Upper lobe of left lung (tissue), 6 donors: ENCODE measurements at regions not wholly inside any gene's neighbourhood (a gene's known extent, or its start where the extent isn't known, plus 50 kb on each side); places are given as distances from the start of the nearest gene placed in this dataset.

Source experiments
- ATAC-seq, 2 donors: fragments of 200-7000 bp; cut with Tn5 transposase; one replicate each; pipeline ENCODE4 v1.9.1; 2022; ENCODE audit warnings: mild to moderate bottlenecking in 2 of 2, moderate library complexity in 2 of 2; ENCODE audit not compliant: low FRiP score in 2 of 2
- DNase-seq, 2 donors: peaks; one replicate each; pipeline ENCODE4 v3.0.0-alpha.2; 2019 to 2020
- H3K27ac ChIP-seq, 4 donors: fragments of 200-600 bp; sonication (generic); one replicate each; pipeline ENCODE4 v1.5.1; 2016 to 2019
- H3K27me3 ChIP-seq, 4 donors: fragments of 200-600 bp; sonication (generic); one replicate each; pipeline ENCODE4 v1.5.1; 2017 to 2019
- H3K36me3 ChIP-seq, 4 donors: fragments of 200-600 bp; sonication (generic); one replicate each; pipeline ENCODE4 v1.5.1; 2016 to 2019
- H3K4me1 ChIP-seq, 4 donors: fragments of 200-600 bp; sonication (generic); one replicate each; pipeline ENCODE4 v1.5.1; 2018 to 2019
- H3K4me3 ChIP-seq, 4 donors: fragments of 200-600 bp; sonication (generic); one replicate each; pipeline ENCODE4 v1.5.1; 2017 to 2019; ENCODE audit warnings: mild to moderate bottlenecking in 2 of 4, moderate library complexity in 1 of 4
- H3K9me3 ChIP-seq, 4 donors: fragments of 200-600 bp; sonication (generic); one replicate each; pipeline ENCODE4 v1.5.1; 2018 to 2019
- CTCF ChIP-seq, 6 experiments: fragments of 450-650 bp in 4 of 6; fragments of 200-600 bp in 2 of 6; sonication (generic) in 2 of 6; IDR thresholded peaks; one replicate each; pipeline ENCODE4 v1.5.1; 2016 to 2019; ENCODE audit warnings: antibody characterized with exemption in 6 of 6
- EP300 ChIP-seq, 4 donors: sonication (generic); formaldehyde crosslinking; IDR thresholded peaks; one replicate each; pipeline ENCODE4 v1.5.1; 2017; ENCODE audit warnings: antibody characterized with exemption in 4 of 4, control low read depth in 2 of 4
- POLR2A ChIP-seq, 4 donors: fragments of 450-650 bp; IDR thresholded peaks; one replicate each; pipeline ENCODE4 v1.5.1; 2016 to 2017; ENCODE audit warnings: antibody characterized with exemption in 4 of 4, mild to moderate bottlenecking in 2 of 4
- POLR2AphosphoS5 ChIP-seq, 2 donors: sonication (generic); formaldehyde crosslinking; IDR thresholded peaks; one replicate each; pipeline ENCODE4 v1.5.1; 2017; ENCODE audit warnings: antibody characterized with exemption in 2 of 2
- WGBS, 2 donors: methylation state at CpG; one replicate each; pipeline ENCODE4 v1.1.5; 2017 to 2018; 5-methylcytosine and 5-hydroxymethylcytosine counted together
- donor health status: DM: no; HTN: no; CAD: no; lungs with moderate emphysema.
- donor health status: DM: no; HTN: yes; CAD: no; lungs with severe emphysema.

DNA sequence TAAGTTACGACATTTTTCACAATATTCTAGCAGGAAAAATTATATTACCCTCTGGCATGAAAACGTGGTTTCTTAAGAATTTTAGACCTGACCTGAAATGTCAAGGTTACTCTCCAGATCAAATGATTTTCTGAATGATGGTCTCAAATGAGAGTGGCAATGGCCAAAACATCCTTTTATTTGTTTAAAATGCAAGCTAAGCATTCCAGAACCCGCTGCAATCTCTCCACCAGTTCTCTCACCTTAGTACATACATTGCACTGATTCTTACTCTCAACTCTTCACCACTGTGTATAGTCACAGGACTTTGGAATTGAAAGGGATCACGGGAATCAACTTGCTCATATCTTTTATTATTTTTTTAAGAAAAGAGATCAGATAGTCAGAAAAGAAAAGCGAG is 391.6 kb upstream of the LRATD1 start:
- Histone ChIP-seq H3K27me3 (no peaks in the 10 kb centered on the region), H3K4me3 (no peak overlapping the region), H3K36me3 (no peaks in the 10 kb centered on the region), H3K27ac (no peak overlapping the region), H3K9me3 (no peaks in the 10 kb centered on the region), H3K4me1 (no peaks in the 10 kb centered on the region)
- ATAC-seq (no peak), DNase-seq (no peak)
- WGBS, 2 donors, result 75 to 83% methylated on average over 5 of the region's 5 CpGs
- TF ChIP-seq POLR2AphosphoS5 (IDR thresholded peaks at IDR 0.05) (no peak), EP300 (IDR thresholded peaks at IDR 0.05) (no peak), POLR2A (IDR thresholded peaks at IDR 0.05) (no peak), CTCF (IDR thresholded peaks at IDR 0.05) (no peak)

DNA sequence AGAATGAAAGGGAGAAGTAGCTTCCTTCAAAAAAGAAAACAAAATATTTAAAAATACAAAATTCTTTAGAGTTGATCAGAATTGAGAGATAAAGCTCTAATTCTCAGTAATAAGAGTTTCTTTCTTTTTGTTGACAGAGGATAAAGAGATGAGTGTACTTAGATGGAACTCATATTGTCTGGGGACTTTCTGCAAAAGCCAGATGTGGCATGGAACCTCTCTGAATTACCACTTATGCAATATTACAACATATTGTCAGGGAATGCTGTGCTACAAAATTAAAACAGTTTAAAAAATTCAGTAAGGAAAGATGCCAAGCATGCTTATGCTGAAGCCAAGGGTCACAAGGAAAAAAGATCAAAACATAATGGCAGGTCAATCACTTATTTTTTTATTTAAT is 386.6 kb upstream of the LRATD1 start:
- no peak for ATAC-seq
- Histone ChIP-seq H3K4me1 (no peaks in the 10 kb centered on the region), H3K27ac (no peak overlapping the region), H3K9me3 (no peaks in the 10 kb centered on the region), H3K27me3 (no peaks in the 10 kb centered on the region), H3K4me3 (no peak overlapping the region), H3K36me3 (no peaks in the 10 kb centered on the region)
- TF ChIP-seq POLR2A (IDR thresholded peaks at IDR 0.05) (no peak), POLR2AphosphoS5 (IDR thresholded peaks at IDR 0.05) (no peak), EP300 (IDR thresholded peaks at IDR 0.05) (no peak)
- no peak for DNase-seq

DNA sequence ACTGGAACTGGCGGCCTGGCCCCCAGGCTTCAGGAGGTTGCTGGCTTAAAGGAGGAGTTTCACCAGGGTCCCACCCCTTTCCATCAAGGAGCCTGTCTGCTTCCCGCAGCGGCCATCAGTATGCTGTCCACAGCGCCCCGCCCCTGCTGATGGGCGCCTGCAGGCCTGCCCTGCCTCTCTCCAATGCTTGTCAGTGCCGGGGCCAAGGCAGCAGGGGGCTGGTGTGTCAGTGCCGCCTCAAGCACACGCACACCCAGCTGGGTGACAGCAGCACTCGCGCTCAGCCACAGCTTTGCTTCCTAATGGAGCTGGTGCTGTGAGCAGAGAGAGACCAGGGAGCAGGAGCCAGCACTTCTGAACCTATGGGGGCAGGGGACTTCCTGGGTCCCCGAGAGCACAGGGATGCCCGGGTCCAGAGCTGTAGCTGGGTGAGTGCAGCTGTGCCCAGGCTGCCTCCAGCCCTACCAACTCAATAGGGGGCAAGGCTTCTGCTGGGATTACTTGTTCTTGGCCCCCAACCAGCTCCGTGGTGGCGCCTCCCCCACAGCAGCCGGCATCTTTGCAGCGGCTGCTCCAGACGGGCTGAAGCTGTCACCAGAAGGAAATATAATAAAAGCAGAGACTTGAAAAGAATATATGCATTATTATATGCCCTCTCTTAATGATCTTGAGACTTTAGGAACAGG is 377.2 kb upstream of the LRATD1 start:
- Histone ChIP-seq H3K4me3 (no peak overlapping the region), H3K9me3 (peaks cover 0 to 9% (median 0%) of the 10 kb centered on the region in 4 donors), H3K27ac (no peak overlapping the region), H3K27me3 (no peaks in the 10 kb centered on the region), H3K36me3 (no peaks in the 10 kb centered on the region), H3K4me1 (no peaks in the 10 kb centered on the region)
- DNase-seq, result peak in 1 of 2 donors; percentile 46
- ATAC-seq, result peak in 1 of 2 donors; percentile 24
- no peak for TF ChIP-seq POLR2AphosphoS5 (IDR thresholded peaks at IDR 0.05)
- no peak for TF ChIP-seq POLR2A (IDR thresholded peaks at IDR 0.05)
- TF ChIP-seq CTCF (IDR thresholded peaks at IDR 0.05), result no peak
- TF ChIP-seq EP300 (IDR thresholded peaks at IDR 0.05), result no peak
- 92 to 95% methylated on average over 5 to 15 of the region's 18 CpGs for WGBS, 2 donors

DNA sequence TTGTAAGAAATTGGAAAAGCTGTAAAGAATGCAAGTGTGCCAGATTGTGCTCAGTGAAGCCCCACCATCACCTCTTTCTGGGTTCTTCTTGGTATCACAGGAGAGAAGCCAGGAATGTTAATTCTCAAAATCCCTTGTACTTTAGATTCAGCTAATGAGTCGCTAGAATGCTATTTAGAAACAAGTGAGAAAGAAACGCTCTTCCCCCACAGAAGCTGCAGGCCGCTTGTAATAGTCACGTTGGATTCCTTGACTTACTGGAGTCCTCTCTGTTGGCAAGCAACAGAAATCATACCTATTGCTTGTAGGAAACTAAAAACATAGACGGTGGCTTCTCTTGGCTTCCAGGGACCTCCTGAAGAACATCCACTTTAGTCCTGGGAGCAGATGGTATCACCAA is 375.6 kb upstream of the LRATD1 start:
- TF ChIP-seq POLR2A (IDR thresholded peaks at IDR 0.05) (no peak), EP300 (IDR thresholded peaks at IDR 0.05) (no peak), CTCF (IDR thresholded peaks at IDR 0.05) (no peak), POLR2AphosphoS5 (IDR thresholded peaks at IDR 0.05) (no peak)
- ATAC-seq (no peak), DNase-seq (no peak)
- Histone ChIP-seq H3K36me3 (no peaks in the 10 kb centered on the region), H3K27ac (no peak overlapping the region), H3K9me3 (peaks cover 0 to 9% (median 0%) of the 10 kb centered on the region in 4 donors), H3K4me1 (no peaks in the 10 kb centered on the region), H3K4me3 (no peak overlapping the region), H3K27me3 (no peaks in the 10 kb centered on the region)
- WGBS, 2 donors, result 85 to 90% methylated on average over 5 of the region's 5 CpGs

DNA sequence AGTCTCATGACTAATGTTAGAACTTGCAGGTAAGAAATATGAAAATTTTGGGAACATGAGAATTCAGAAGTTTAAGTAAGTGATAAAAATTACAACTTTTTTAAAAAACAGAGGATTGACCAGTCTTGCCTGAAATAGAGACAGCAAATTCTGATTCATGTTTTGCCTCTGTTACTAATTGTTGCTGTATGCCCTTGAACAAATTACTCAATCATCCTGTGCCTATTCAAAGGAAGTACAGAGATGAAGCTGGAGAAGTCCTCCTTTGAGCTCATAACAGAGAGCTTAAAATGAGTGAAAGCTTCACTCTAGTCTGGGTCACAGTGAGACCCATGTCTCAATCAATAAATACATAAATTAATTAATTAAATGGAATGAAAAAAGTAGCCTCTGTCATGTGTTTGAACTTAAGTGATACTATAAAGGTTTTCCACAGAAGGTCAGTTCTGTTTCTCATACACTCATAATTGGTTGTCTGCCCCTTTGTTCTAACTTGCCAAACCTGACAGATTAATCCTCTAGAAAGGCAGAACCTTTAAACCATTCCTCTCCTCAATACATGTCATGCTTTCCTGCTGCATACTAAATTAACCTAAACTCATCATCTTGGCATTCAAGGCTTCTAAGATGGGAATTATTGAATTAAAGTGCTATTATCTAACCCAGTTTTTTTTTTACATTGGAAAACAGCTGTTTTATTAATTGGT is 374.6 kb upstream of the LRATD1 start:
- Histone ChIP-seq H3K36me3 (no peaks in the 10 kb centered on the region), H3K4me3 (no peak overlapping the region), H3K4me1 (no peaks in the 10 kb centered on the region), H3K27me3 (no peaks in the 10 kb centered on the region), H3K27ac (no peak overlapping the region), H3K9me3 (peaks cover 0 to 9% (median 0%) of the 10 kb centered on the region in 4 donors)
- DNase-seq (no peak), ATAC-seq (no peak)
- TF ChIP-seq POLR2AphosphoS5 (IDR thresholded peaks at IDR 0.05), result no peak
- no peak for TF ChIP-seq CTCF (IDR thresholded peaks at IDR 0.05)
- no peak for TF ChIP-seq POLR2A (IDR thresholded peaks at IDR 0.05)
- no peak for TF ChIP-seq EP300 (IDR thresholded peaks at IDR 0.05)
